GM10266 (cell line): ENCODE measurements at regions not wholly inside any gene's neighbourhood (a gene's known extent, or its start where the extent isn't known, plus 50 kb on each side); places are given as distances from the start of the nearest gene placed in this dataset.

ENCODE experiments used
- DNase-seq: peaks from one replicate; pipeline ENCODE4 v3.0.0; 2012; ENCODE audit errors: extremely low spot score
- TF ChIP-seq, protein P1 (sequence below): IDR thresholded peaks from 2 replicates; pipeline ENCODE4 v1.5.1; 2012; ENCODE audit warnings: mild to moderate bottlenecking, low read depth; ENCODE audit not compliant: control insufficient read depth, insufficient read depth; ENCODE audit errors: missing control alignments

GRCh38 chrX:39377157-39377556 is 575.9 kb downstream of the MID1IP1 start:
- DNase-seq = no peak
- TF ChIP-seq, protein P1, sequence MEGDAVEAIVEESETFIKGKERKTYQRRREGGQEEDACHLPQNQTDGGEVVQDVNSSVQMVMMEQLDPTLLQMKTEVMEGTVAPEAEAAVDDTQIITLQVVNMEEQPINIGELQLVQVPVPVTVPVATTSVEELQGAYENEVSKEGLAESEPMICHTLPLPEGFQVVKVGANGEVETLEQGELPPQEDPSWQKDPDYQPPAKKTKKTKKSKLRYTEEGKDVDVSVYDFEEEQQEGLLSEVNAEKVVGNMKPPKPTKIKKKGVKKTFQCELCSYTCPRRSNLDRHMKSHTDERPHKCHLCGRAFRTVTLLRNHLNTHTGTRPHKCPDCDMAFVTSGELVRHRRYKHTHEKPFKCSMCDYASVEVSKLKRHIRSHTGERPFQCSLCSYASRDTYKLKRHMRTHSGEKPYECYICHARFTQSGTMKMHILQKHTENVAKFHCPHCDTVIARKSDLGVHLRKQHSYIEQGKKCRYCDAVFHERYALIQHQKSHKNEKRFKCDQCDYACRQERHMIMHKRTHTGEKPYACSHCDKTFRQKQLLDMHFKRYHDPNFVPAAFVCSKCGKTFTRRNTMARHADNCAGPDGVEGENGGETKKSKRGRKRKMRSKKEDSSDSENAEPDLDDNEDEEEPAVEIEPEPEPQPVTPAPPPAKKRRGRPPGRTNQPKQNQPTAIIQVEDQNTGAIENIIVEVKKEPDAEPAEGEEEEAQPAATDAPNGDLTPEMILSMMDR = no peak

DNA sequence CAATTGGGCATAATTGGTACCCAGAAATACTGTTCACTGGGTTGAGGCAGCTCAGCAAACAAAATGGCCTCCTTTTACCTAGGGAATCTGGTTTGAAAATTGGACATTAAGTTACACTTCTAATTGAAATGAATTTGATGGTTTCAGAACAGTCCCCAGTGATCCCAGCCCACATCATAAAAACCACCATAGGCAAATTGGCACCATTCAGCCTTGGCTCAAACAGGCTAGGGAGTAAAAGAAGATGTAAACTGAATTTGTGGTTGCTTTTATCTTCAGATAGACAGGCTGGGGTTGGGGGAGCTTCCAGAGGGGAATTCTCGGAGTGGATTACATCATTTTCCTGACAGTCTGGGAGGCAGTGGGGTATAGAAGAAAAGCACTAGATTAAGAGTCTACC is 576.5 kb downstream of the MID1IP1 start:
- no peak for DNase-seq
- TF ChIP-seq, protein P1 = no peak

- DNase-seq = no peak
- TF ChIP-seq, protein P1 = no peak
Measured at GRCh38 chrX:39381422-39381821, 580.2 kb downstream of the MID1IP1 start.

DNA sequence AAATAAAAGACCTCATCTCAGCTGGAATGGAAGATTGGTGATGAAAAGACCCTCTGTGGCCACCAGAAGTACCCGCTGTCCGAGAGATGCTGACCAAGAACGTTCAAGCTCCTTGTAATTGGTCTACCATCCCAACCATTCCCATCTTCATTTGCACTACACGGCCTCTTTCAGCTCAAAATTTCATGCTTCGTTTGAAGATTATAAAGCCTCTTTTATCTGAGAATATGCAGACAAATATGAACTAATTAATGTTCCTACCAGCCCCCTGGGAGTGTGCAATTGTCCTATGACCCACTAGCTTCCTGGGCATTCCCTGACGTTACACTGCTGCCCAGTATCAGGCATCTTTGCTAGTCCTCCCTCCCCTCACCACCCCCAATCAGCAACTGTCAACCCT is 583.7 kb downstream of the MID1IP1 start:
- no peak for DNase-seq
- TF ChIP-seq, protein P1 = no peak

DNA sequence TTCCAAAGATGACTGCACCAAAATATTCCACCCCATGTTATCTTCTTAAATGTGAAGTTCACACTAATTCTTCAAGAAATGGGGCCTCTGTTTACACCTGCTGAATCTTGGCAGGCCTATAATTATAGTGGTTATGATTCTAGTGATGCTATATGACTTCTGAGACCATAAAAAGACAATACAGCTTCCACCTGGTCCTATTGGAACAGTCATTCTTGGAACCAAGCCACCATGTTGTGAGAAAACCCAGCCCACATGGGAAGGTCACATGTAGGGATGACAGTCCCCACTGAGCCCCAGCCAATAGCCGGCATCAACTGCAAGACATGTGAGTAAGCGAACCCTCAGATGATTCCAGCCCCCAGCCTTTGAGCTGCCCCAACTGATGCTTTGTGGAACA is 587.5 kb downstream of the MID1IP1 start:
- no peak for DNase-seq
- TF ChIP-seq, protein P1 = no peak

GRCh38 chrX:39396358-39396995 is 595.2 kb downstream of the MID1IP1 start:
- TF ChIP-seq, protein P1 = no peak
- DNase-seq = no peak

DNA sequence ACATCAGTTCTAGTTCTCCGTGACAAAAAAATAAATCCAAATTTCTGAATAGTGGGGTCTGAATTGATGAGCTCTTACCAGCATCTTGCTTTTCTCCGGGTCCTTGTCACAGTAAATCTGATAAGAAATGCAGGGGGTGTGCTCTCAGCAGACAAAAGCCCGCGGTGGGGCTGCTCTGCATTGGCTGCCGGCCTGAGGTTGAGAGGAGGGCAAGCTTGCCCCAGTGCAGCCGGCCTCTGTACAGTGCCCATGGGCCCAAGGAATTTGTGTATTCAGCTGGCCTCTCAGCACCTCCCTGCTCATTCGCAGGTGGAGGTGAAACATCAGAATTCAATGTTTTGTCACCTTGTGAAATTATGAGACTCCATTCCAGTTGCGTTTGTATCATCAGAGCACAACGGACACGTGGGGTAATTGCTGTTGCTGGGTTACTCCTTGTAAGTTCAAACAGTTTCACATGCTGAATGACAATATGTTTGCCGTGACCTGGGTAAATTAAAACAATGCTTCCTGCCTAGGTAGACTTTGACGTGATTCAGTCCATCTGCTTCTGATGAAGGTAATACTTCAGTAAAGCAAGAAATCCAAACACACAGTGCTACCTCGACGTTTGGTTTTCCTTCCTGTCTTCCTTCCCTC is 596.4 kb downstream of the MID1IP1 start:
- no peak for DNase-seq
- TF ChIP-seq, protein P1 = no peak
